Fibroblast of lung (primary cell): ENCODE measurements at regions not wholly inside any gene's neighbourhood (a gene's known extent, or its start where the extent isn't known, plus 50 kb on each side); places are given as distances from the start of the nearest gene placed in this dataset.

ENCODE experiments used
- CTCF ChIP-seq, 2 donors: IDR thresholded peaks in 1 of 2; conservative IDR thresholded peaks in 1 of 2; 1 replicate in 1 of 2; 2 replicates in 1 of 2; pipeline ENCODE4 v1.5.1; 2011 to 2012; ENCODE audit warnings: low read length in 2 of 2, control low read depth in 1 of 2, inconsistent platforms in 1 of 2, low read depth in 1 of 2, mild to moderate bottlenecking in 1 of 2
- EZH2 ChIP-seq: IDR thresholded peaks from 2 replicates; pipeline ENCODE4 v1.5.1; 2012; ENCODE audit warnings: low read length, control low read depth, mild to moderate bottlenecking; ENCODE audit errors: missing control alignments

- no peak for TF ChIP-seq CTCF (conservative IDR thresholded peaks at IDR 0.05 in 1 of 2, IDR thresholded peaks at IDR 0.05 in 1 of 2; ENCODE audit: low read depth in 1 of 2, low read length in 2 of 2)
- no peak for TF ChIP-seq EZH2
Measured at GRCh38 chr13:64756621-64757020, 2473.5 kb downstream of the PCDH9 start.
